ENCODE measurements at regions not wholly inside any gene's neighbourhood (a gene's known extent, or its start where the extent isn't known, plus 50 kb on each side); places are given as distances from the start of the nearest gene placed in this dataset.
"Not testable (repeated sequence)": the region's sequence is repeated elsewhere in the genome, so short reads cannot be mapped to it uniquely, and the experiment has no call there.

GRCh38 chr9:22197000-22197399 is 187.9 kb upstream of the CDKN2B start:
- H3K9me3 ChIP-seq (replicated peaks; ENCODE audit: control insufficient read depth, insufficient read depth, low read length); H4K20me1 ChIP-seq (ENCODE audit: control insufficient read depth, insufficient read depth); POLR2A ChIA-PET; H3K79me2 ChIP-seq (ENCODE audit: control insufficient read depth, insufficient read depth, low read length); CTCF ChIA-PET; H2AFZ ChIP-seq (ENCODE audit: control insufficient read depth, low read depth, low read length); H3K27ac ChIP-seq (ENCODE audit: control insufficient read depth, insufficient read depth); H3K9ac ChIP-seq (ENCODE audit: control insufficient read depth, insufficient read depth, low read length); in situ Hi-C loops (cut with MboI); H3K4me2 ChIP-seq (ENCODE audit: control insufficient read depth, insufficient read depth); DNase-seq (ENCODE audit: low read depth, low spot score); H3K4me3 ChIP-seq; BruUV-seq (replicated peaks); H3K36me3 ChIP-seq (ENCODE audit: control insufficient read depth in 2 of 2, insufficient read depth in 2 of 2, low read length in 1 of 2); H3K27me3 ChIP-seq (replicated peaks in 1 of 2; ENCODE audit: control insufficient read depth in 2 of 2, insufficient read depth in 2 of 2, low read length in 1 of 2); H3K4me1 ChIP-seq (ENCODE audit: control insufficient read depth, insufficient read depth, low read length); intact Hi-C loops (cut with micrococcal nuclease; ENCODE audit: unreplicated experiment); RAD21 ChIA-PET (ENCODE audit: unreplicated experiment): not testable (repeated sequence)
- FAIRE-seq (peak; percentile 71), ATAC-seq (peak; percentile 52)
- SMC1A ChIA-PET (ENCODE audit: uncharacterized antibody, unreplicated experiment) = interaction anchor here (2.1 kb wide), 1 partner anchor 9 kb away, joined by 7 read pairs; no protein-coding TSS in a partner anchor
- 0 out of 2 replicates have a peak, but pooled peaks have one; percentile 39 for TF ChIP-seq YY1 (IDR thresholded peaks at IDR 0.05; ENCODE audit: low read depth, low read length)
- TF ChIP-seq SPI1 (IDR thresholded peaks at IDR 0.05; ENCODE audit: borderline replicate concordance, insufficient read depth, low read depth, low read length) = peak; percentile 38; the same call in 1 of the 2 replicates
- 5% methylated on average over 2 of the region's 2 CpGs for whole genome bisulfite sequencing (ENCODE audit: insufficient coverage, insufficient replicate concordance, low lambda C conversion rate, missing lambda C conversion rate)

GRCh38 chr9:22198681-22199080 is 189.6 kb upstream of the CDKN2B start:
- peaks cover 2% of the 10 kb centered on the region; the same call in 2 of the 3 replicates for H3K9me3 ChIP-seq (replicated peaks; ENCODE audit: control insufficient read depth, insufficient read depth, low read length)
- CTCF ChIA-PET = no interaction called here
- BruUV-seq (replicated peaks) = no TSS peak
- H3K4me3 ChIP-seq = no peak overlapping the region
- no peaks in the 10 kb centered on the region for H3K79me2 ChIP-seq (ENCODE audit: control insufficient read depth, insufficient read depth, low read length)
- TF ChIP-seq RELA (IDR thresholded peaks at IDR 0.05; ENCODE audit: borderline replicate concordance, partially characterized antibody) (no peak), WRNIP1 (IDR thresholded peaks at IDR 0.05; ENCODE audit: borderline replicate concordance, low read depth, low read length) (no peak), ZNF622 (IDR thresholded peaks at IDR 0.05) (no peak), ETV6 (conservative IDR thresholded peaks at IDR 0.05 in 1 of 2, IDR thresholded peaks at IDR 0.05 in 1 of 2; ENCODE audit: borderline replicate concordance in 1 of 2, low read depth in 1 of 2) (no peak), CBX5 (IDR thresholded peaks at IDR 0.05; ENCODE audit: low read depth) (no peak)
- no peaks in the 10 kb centered on the region for H4K20me1 ChIP-seq (ENCODE audit: control insufficient read depth, insufficient read depth)
- no peak overlapping the region for H2AFZ ChIP-seq (ENCODE audit: control insufficient read depth, low read depth, low read length)
- H3K27me3 ChIP-seq (replicated peaks in 1 of 2; ENCODE audit: control insufficient read depth in 2 of 2, insufficient read depth in 2 of 2, low read length in 1 of 2) = 0 out of 4 replicates have a peak, but pooled peaks cover 0 to 3% of the 10 kb centered on the region in 2 experiments
- SMC1A ChIA-PET (ENCODE audit: uncharacterized antibody, unreplicated experiment) = no interaction called here
- in situ Hi-C loops (cut with MboI) = no loop called here
- DNase-seq (ENCODE audit: low read depth, low spot score) (no peak), FAIRE-seq (no peak), ATAC-seq (no peak)
- POLR2A ChIA-PET = no interaction called here
- intact Hi-C loops (cut with micrococcal nuclease; ENCODE audit: unreplicated experiment) = no loop called here
- H3K27ac ChIP-seq (ENCODE audit: control insufficient read depth, insufficient read depth) = no peak overlapping the region
- no peak overlapping the region for H3K4me2 ChIP-seq (ENCODE audit: control insufficient read depth, insufficient read depth)
- no peak overlapping the region for H3K9ac ChIP-seq (ENCODE audit: control insufficient read depth, insufficient read depth, low read length)
- H3K36me3 ChIP-seq (ENCODE audit: control insufficient read depth in 2 of 2, insufficient read depth in 2 of 2, low read length in 1 of 2) = no peaks in the 10 kb centered on the region
- RAD21 ChIA-PET (ENCODE audit: unreplicated experiment) = no interaction called here
- H3K4me1 ChIP-seq (ENCODE audit: control insufficient read depth, insufficient read depth, low read length) = no peaks in the 10 kb centered on the region
